HepG2 (cell line): ENCODE measurements at regions not wholly inside any gene's neighbourhood (a gene's known extent, or its start where the extent isn't known, plus 50 kb on each side); places are given as distances from the start of the nearest gene placed in this dataset.

Experiments used
- ATAC-seq: fragments of 200-7000 bp; cut with Tn5 transposase; 3 replicates; pipeline ENCODE4 v1.9.1; 2020; ENCODE audit warnings: mild to moderate bottlenecking, moderate library complexity
- BruUV-seq: library from RNA; stranded (reverse); fragments of 400-500 nt; replicated peaks from 2 replicates; lab custom pipeline; 2021; lab: Mats Ljungman, UMichigan
- CTCF ChIA-PET: fragments of 300-600 bp; formaldehyde crosslinking; extraction: SDS; loops from one replicate; lab custom pipeline; 2021; ENCODE audit warnings: low total read pairs, inconsistent platforms, low intra/inter-chr PET ratio; lab: Yijun Ruan, JAX
- POLR2A ChIA-PET: fragments of 350-600 bp; sonication (Branson Sonifier 250); formaldehyde crosslinking; loops from one replicate; lab custom pipeline; 2020; ENCODE audit warnings: antibody characterized with exemption, inconsistent platforms; lab: Yijun Ruan, JAX
- DNase-seq: peaks from one replicate; pipeline ENCODE4 v3.0.0-alpha.2; 2015; ENCODE audit warnings: low spot score
- FAIRE-seq: peaks from 3 replicates; lab custom pipeline; 2011; peaks lifted over from hg19 to GRCh38; lab: Jason Lieb, UNC
- H2AFZ ChIP-seq: one replicate; pipeline ENCODE4 v1.6.1; 2011; ENCODE audit warnings: low read length, inconsistent platforms
- H3K27ac ChIP-seq: fragments of 300-600 bp; 3 replicates; pipeline ENCODE4 v1.8.0; 2011; ENCODE audit warnings: mixed run types, mild to moderate bottlenecking, mixed read lengths, low read length, inconsistent platforms; ENCODE audit not compliant: insufficient read depth; ENCODE audit errors: extremely low read length
- H3K27me3 ChIP-seq, 2 experiments: fragments of 200-600 bp in 1 of 2; 2 replicates in 1 of 2; 3 replicates in 1 of 2; pipeline versions ENCODE4 v1.6.0 to v1.8.0; 2011; ENCODE audit warnings: low read length in 2 of 2, mild to moderate bottlenecking in 2 of 2, moderate library complexity in 2 of 2, inconsistent platforms in 1 of 2; ENCODE audit not compliant: insufficient read depth in 2 of 2, control insufficient read depth in 1 of 2
- H3K36me3 ChIP-seq, 2 experiments: fragments of 200-600 bp in 1 of 2; replicated peaks in 1 of 2; 2 replicates in 1 of 2; 3 replicates in 1 of 2; pipeline versions ENCODE4 v1.5.1 to v1.8.0; 2011; ENCODE audit warnings: low read length in 2 of 2, inconsistent platforms in 1 of 2; ENCODE audit not compliant: insufficient read depth in 2 of 2, control insufficient read depth in 1 of 2
- H3K4me1 ChIP-seq: 2 replicates; pipeline ENCODE4 v1.5.1; 2012; ENCODE audit warnings: low read length, inconsistent platforms; ENCODE audit not compliant: insufficient read depth
- H3K4me2 ChIP-seq: 2 replicates; pipeline ENCODE4 v1.6.0; 2011; ENCODE audit warnings: low read depth, low read length, inconsistent platforms
- H3K4me3 ChIP-seq, 3 experiments: fragments of 200-600 bp in 1 of 3; sonication (generic), shearing (Covaris generic) in 1 of 3; replicated peaks in 1 of 3; 2 replicates each; pipeline ENCODE4 v1.5.1; 2011 to 2016; ENCODE audit warnings: low read length in 3 of 3, inconsistent platforms in 2 of 3, low read depth in 2 of 3, mild to moderate bottlenecking in 2 of 3, control low read depth in 1 of 3, mixed read lengths in 1 of 3; ENCODE audit not compliant: insufficient read depth in 1 of 3
- H3K79me2 ChIP-seq: one replicate; pipeline ENCODE4 v1.6.1; 2011; ENCODE audit warnings: low read length, inconsistent platforms; ENCODE audit not compliant: insufficient read depth
- H3K9ac ChIP-seq: 2 replicates; pipeline ENCODE4 v1.6.0; 2011; ENCODE audit warnings: mild to moderate bottlenecking, low read depth, low read length, inconsistent platforms; ENCODE audit not compliant: insufficient read depth
- H3K9me3 ChIP-seq: 2 replicates; pipeline ENCODE4 v1.5.1; 2012; ENCODE audit warnings: mild to moderate bottlenecking, low read length
- H4K20me1 ChIP-seq: 2 replicates; pipeline ENCODE4 v1.6.0; 2011; ENCODE audit warnings: inconsistent platforms, mild to moderate bottlenecking, low read length, moderate library complexity; ENCODE audit not compliant: insufficient read depth
- AFF4 ChIP-seq: sonication (generic); formaldehyde crosslinking; IDR thresholded peaks from 2 replicates; pipeline ENCODE4 v1.4.0; 2020; ENCODE audit warnings: missing genetic modification reagents
- AGO1 ChIP-seq: fragments of 200-400 bp; formaldehyde crosslinking; IDR thresholded peaks from 2 replicates; pipeline ENCODE4 v1.6.1; 2017; ENCODE audit warnings: mild to moderate bottlenecking, low read depth, low read length, moderate library complexity; ENCODE audit not compliant: poor library complexity, severe bottlenecking
- DBP ChIP-seq: sonication (generic); formaldehyde crosslinking; IDR thresholded peaks from 2 replicates; pipeline ENCODE4 v1.4.0; 2020; ENCODE audit warnings: missing genetic modification reagents; ENCODE audit errors: not compliant biosample characterization
- ETS1 ChIP-seq: sonication (generic); formaldehyde crosslinking; IDR thresholded peaks from 2 replicates; pipeline ENCODE4 v1.4.0; 2020; ENCODE audit warnings: missing genetic modification reagents
- MED1 ChIP-seq: sonication (generic); formaldehyde crosslinking; IDR thresholded peaks from 2 replicates; pipeline ENCODE4 v1.4.0; 2020; ENCODE audit warnings: missing genetic modification reagents
- NONO ChIP-seq, 2 experiments: fragments of 450-650 bp in 1 of 2; sonication (generic) in 1 of 2; formaldehyde crosslinking in 1 of 2; IDR thresholded peaks in 1 of 2; conservative IDR thresholded peaks in 1 of 2; 2 replicates each; pipeline versions ENCODE4 v1.6.1 to v1.8.0; 2017 to 2022; ENCODE audit warnings: mild to moderate bottlenecking in 1 of 2, missing genetic modification reagents in 1 of 2, moderate library complexity in 1 of 2
- SMAD3 ChIP-seq: sonication (generic); formaldehyde crosslinking; IDR thresholded peaks from 2 replicates; pipeline ENCODE4 v1.4.0; 2020; ENCODE audit warnings: missing genetic modification reagents
- TEAD3 ChIP-seq: optimal IDR thresholded peaks from 2 replicates; pipeline ENCODE3; 2016; ENCODE audit warnings: borderline replicate concordance
- ZIK1 ChIP-seq: sonication (generic); formaldehyde crosslinking; IDR thresholded peaks from 2 replicates; pipeline ENCODE4 v1.5.0; 2020; ENCODE audit warnings: mild to moderate bottlenecking, low read depth, missing genetic modification reagents, borderline replicate concordance
- ZNF451 ChIP-seq: sonication (generic); formaldehyde crosslinking; IDR thresholded peaks from 2 replicates; pipeline ENCODE4 v1.5.0; 2020; ENCODE audit warnings: mild to moderate bottlenecking, missing genetic modification reagents
- ZNF552 ChIP-seq: sonication (generic); formaldehyde crosslinking; IDR thresholded peaks from 2 replicates; pipeline ENCODE4 v1.9.0; 2022; ENCODE audit warnings: missing genetic modification reagents, mild to moderate bottlenecking, borderline replicate concordance
- WGBS: methylation state at CpG from one replicate; pipeline ENCODE4 v1.1.6; 2017; ENCODE audit warnings: low lambda C conversion rate; 5-methylcytosine and 5-hydroxymethylcytosine counted together
- in situ Hi-C: cut with HindIII; loops from 2 replicates; pipeline ENCODE4 v1.10.0; 2017; ENCODE audit warnings: low pct_unique_long_range_greater_than_20kb; ENCODE audit not compliant: extremely low pct_ligation_motif_present
- intact Hi-C: fragments of 100-400 bp; cut with micrococcal nuclease; formaldehyde crosslinking; loops from one replicate; pipeline ENCODE4 v1.10.0; 2022; ENCODE audit not compliant: unreplicated experiment
- TF ChIP-seq, protein P1 (sequence below): sonication (generic); formaldehyde crosslinking; IDR thresholded peaks from 2 replicates; pipeline ENCODE4 v1.4.0; 2020; ENCODE audit warnings: missing genetic modification reagents, borderline replicate concordance

- TF ChIP-seq ETS1 (no peak), DBP (no peak), ZNF451 (CRISPR knock-in tag) (no peak), MED1 (CRISPR knock-in tag) (0 out of 2 replicates have a peak, but pooled peaks have one; percentile 13)
Measured at GRCh38 chr16:87550495-87550961, 51.8 kb upstream of the JPH3 start (continued).

DNA sequence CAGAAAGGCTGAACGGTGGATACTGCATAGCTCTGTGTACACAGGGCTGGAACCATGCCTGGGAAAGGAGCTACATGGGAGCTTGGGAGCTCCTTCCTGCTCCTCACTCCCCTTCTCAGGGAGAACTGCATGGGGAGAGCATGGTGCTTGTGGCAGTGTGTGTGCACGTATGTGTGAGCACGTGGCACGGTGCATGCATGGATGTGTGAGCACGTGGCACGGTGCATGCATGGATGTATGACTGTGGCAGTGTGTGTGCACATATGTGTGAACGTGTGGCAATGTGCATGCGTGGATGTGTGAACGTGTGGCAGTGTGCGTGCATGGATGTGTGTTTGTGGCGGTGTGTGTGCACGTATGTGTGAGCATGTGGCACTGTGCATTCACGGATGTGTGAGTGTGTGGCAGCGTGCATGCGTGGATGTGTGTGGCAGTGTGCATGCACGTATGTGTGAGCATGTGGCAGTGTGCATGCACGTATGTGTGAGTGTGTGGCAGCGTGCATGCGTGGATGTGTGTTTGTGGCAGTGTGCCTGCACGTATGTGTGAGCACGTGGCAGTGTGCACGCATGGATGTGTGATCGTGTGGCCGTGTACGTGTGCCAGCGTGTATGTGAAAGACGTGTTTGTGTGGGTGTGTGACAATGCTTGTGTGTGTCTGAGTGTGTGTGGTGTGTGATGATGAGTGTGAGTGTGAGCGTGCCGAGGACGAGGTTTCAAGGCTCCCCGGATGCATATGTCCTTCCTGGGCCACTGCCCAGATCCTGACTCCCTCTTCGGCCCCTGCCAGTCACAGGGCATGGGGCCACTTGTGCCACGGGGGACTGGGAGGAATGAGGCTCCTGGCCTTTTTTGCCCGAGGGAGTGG is 52.4 kb upstream of the JPH3 start:
- 63% methylated on average over 34 of the region's 34 CpGs for WGBS
- ATAC-seq: no peak
- no peak for TF ChIP-seq AFF4
- TF ChIP-seq SMAD3 (CRISPR knock-in tag): no peak
- no peak for TF ChIP-seq AGO1
- TF ChIP-seq, protein P1, sequence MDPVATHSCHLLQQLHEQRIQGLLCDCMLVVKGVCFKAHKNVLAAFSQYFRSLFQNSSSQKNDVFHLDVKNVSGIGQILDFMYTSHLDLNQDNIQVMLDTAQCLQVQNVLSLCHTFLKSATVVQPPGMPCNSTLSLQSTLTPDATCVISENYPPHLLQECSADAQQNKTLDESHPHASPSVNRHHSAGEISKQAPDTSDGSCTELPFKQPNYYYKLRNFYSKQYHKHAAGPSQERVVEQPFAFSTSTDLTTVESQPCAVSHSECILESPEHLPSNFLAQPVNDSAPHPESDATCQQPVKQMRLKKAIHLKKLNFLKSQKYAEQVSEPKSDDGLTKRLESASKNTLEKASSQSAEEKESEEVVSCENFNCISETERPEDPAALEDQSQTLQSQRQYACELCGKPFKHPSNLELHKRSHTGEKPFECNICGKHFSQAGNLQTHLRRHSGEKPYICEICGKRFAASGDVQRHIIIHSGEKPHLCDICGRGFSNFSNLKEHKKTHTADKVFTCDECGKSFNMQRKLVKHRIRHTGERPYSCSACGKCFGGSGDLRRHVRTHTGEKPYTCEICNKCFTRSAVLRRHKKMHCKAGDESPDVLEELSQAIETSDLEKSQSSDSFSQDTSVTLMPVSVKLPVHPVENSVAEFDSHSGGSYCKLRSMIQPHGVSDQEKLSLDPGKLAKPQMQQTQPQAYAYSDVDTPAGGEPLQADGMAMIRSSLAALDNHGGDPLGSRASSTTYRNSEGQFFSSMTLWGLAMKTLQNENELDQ: no peak
- no peak for TF ChIP-seq NONO (IDR thresholded peaks at IDR 0.05)
- TF ChIP-seq NONO (CRISPR knock-in tag; conservative IDR thresholded peaks at IDR 0.05): peak; percentile 17; the same call in 1 of the 2 replicates
- TF ChIP-seq ZNF552: no peak
- TF ChIP-seq ZIK1: no peak
- no peak for TF ChIP-seq TEAD3 (CRISPR knock-in tag)

More for the DNA sequence above, 52.4 kb upstream of the JPH3 start:
- H3K4me3 ChIP-seq: no peak overlapping the region
- no peaks in the 10 kb centered on the region for H3K36me3 ChIP-seq
- no peaks in the 10 kb centered on the region; the same call in 1 of the 2 replicates for H4K20me1 ChIP-seq
- DNase-seq: no peak
- no peak for FAIRE-seq
- H3K4me2 ChIP-seq: no peak overlapping the region
- H3K4me1 ChIP-seq: peaks cover 23% of the 10 kb centered on the region
- BruUV-seq: no TSS peak
- H3K9ac ChIP-seq: no peak overlapping the region
- H3K79me2 ChIP-seq: no peaks in the 10 kb centered on the region
- H3K27ac ChIP-seq: no peak overlapping the region
- ChIA-PET POLR2A (interaction anchor here (1.1 kb wide), 1 partner anchor 21 kb away, joined by 3 read pairs; no protein-coding TSS in a partner anchor), CTCF (interaction anchor here (1.2 to 1.8 kb wide), 2 partner anchors 21 to 86 kb away, joined by 4 to 9 read pairs; no protein-coding TSS in a partner anchor)
- H3K9me3 ChIP-seq: peaks cover 8% of the 10 kb centered on the region
- in situ Hi-C loops (no loop called here), intact Hi-C loops (no loop called here)
- H3K27me3 ChIP-seq: peaks cover 8 to 53% of the 10 kb centered on the region in 2 experiments; a peak in 4 of 5 replicates
- H2AFZ ChIP-seq: no peak overlapping the region
